ENCODE measurements at regions not wholly inside any gene's neighbourhood (a gene's known extent, or its start where the extent isn't known, plus 50 kb on each side); places are given as distances from the start of the nearest gene placed in this dataset.

DNA sequence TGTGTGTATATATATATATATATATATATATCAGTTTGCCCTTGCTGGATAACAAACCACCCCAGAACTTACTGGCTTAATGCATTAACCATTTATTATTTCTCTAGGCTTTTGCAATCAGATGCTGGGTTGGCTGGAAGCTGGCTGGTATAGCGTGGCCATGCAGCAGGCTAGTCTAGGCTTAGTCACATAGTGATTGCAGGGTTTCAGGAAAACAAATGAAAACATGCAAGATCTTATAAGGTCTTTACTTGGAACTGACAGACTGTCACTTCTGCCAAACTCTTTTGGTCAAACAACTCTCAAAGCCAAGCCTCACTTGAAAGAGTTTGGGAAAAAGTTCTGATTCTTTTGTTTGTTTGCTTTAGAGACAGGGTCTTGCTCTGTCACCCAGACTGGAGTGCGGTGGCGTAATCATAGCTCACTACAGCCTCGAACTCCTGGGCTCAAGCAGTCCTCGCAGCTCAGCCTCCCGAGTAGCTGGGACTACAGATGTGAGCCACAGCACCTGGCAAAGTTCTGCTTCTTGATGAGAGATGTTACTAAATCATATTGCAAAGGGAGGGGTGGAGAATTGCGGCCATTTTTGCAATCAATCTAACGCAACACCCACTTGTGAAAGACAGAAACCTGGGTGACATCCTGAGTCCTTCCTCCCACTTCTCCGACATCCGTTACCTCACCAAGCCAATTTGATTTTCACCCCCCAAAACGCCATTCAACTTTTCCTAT, 58.7 kb upstream of the SMOX start:
- no peak for TF ChIP-seq POLR2A (IDR thresholded peaks at IDR 0.05)
- TF ChIP-seq, protein P1, sequence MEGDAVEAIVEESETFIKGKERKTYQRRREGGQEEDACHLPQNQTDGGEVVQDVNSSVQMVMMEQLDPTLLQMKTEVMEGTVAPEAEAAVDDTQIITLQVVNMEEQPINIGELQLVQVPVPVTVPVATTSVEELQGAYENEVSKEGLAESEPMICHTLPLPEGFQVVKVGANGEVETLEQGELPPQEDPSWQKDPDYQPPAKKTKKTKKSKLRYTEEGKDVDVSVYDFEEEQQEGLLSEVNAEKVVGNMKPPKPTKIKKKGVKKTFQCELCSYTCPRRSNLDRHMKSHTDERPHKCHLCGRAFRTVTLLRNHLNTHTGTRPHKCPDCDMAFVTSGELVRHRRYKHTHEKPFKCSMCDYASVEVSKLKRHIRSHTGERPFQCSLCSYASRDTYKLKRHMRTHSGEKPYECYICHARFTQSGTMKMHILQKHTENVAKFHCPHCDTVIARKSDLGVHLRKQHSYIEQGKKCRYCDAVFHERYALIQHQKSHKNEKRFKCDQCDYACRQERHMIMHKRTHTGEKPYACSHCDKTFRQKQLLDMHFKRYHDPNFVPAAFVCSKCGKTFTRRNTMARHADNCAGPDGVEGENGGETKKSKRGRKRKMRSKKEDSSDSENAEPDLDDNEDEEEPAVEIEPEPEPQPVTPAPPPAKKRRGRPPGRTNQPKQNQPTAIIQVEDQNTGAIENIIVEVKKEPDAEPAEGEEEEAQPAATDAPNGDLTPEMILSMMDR (IDR thresholded peaks at IDR 0.05) = no peak

All from heart left ventricle (tissue), 13 donors.